ENCODE measurements at regions not wholly inside any gene's neighbourhood (a gene's known extent, or its start where the extent isn't known, plus 50 kb on each side); places are given as distances from the start of the nearest gene placed in this dataset.

DNA sequence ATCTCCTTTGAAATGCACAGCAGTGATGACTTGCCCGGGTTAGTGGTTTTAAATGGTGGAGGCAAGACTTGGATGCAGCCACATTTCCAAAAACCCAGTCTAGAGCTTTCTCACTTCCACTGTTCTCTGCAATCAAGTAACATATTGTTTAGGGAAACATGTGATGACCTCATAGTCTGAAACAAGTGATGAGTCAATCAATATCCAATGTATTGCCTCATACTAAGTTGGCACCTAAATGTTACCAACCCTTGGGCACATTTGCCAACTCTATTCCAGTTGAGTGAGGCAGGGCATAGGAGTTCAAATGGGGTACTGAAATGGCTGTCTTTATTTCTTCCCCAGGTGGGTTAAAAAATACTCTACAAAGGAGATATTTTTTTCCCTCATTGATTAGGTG lies 1105.4 kb downstream of the VRK1 start:
- H4K8ac ChIP-seq (ENCODE audit: low read depth in 2 of 2, low read length in 2 of 2) = no peak overlapping the region
- BruUV-seq (replicated peaks) = no TSS peak
- H3K27me3 ChIP-seq (ENCODE audit: control insufficient read depth, insufficient read depth, low read length) = no peaks in the 10 kb centered on the region
- no peaks in the 10 kb centered on the region for H3K79me1 ChIP-seq (ENCODE audit: low read depth in 1 of 2, low read length in 2 of 2)
- no peak overlapping the region for H3K18ac ChIP-seq (ENCODE audit: low read depth, low read length)
- H3K36me3 ChIP-seq (ENCODE audit: control insufficient read depth, insufficient read depth, low read length) = no peaks in the 10 kb centered on the region
- whole genome bisulfite sequencing, 2 experiments (ENCODE audit: extremely low coverage in 2 of 2, insufficient read length in 1 of 2) = no CpG with 5 or more reads among the region's 1 CpG
- no peak overlapping the region for H3K4me3 ChIP-seq (ENCODE audit: insufficient read depth, low read depth, low read length)
- DNase-seq = no peak
- no peak overlapping the region for H3K23ac ChIP-seq (ENCODE audit: low read depth, low read length)
- no peak overlapping the region for H2BK5ac ChIP-seq (ENCODE audit: low read depth, low read length, poor library complexity, severe bottlenecking)
- dilution Hi-C loops (cut with HindIII; ENCODE audit: low sequenced_read_pairs, unreplicated experiment) (no loop called here), in situ Hi-C loops (cut with MboI; ENCODE audit: low sequenced_read_pairs) (no loop called here), intact Hi-C loops (cut with micrococcal nuclease) (no loop called here)
- no peaks in the 10 kb centered on the region for H4K20me1 ChIP-seq (ENCODE audit: insufficient read depth, low read length)
- H3K4ac ChIP-seq (ENCODE audit: low read depth, low read length) = no peak overlapping the region
- H3K9me1 ChIP-seq (ENCODE audit: insufficient read depth, low read length) = no peaks in the 10 kb centered on the region
- H2AK5ac ChIP-seq (ENCODE audit: low read depth, low read length) = no peak overlapping the region
- no peak overlapping the region for H4K5ac ChIP-seq (ENCODE audit: low read depth, low read length)
- peaks cover 11% of the 10 kb centered on the region for H3K9me3 ChIP-seq (ENCODE audit: control insufficient read depth, insufficient read depth, low read length)
- no peak overlapping the region for H2BK120ac ChIP-seq (ENCODE audit: low read depth, low read length)
- H4K91ac ChIP-seq (ENCODE audit: insufficient read depth, low read depth, low read length) = no peak overlapping the region
- H3K27ac ChIP-seq (ENCODE audit: insufficient read depth, low read length) = no peak overlapping the region
- H3K9ac ChIP-seq (ENCODE audit: low read depth, low read length) = no peak overlapping the region
- CTCF ChIA-PET = no interaction called here
- no peak overlapping the region for H2BK20ac ChIP-seq (ENCODE audit: low read depth, low read length)
- H3K14ac ChIP-seq (replicated peaks; ENCODE audit: low read depth, low read length) = no peak overlapping the region
- no peak overlapping the region for H3K4me2 ChIP-seq (ENCODE audit: low read depth, low read length)
- H3K4me1 ChIP-seq (ENCODE audit: control insufficient read depth, insufficient read depth, low read length) = no peaks in the 10 kb centered on the region
- TF ChIP-seq MAFK (IDR thresholded peaks at IDR 0.05; ENCODE audit: low read depth, low read length) (no peak), NFE2L2 (IDR thresholded peaks at IDR 0.05; ENCODE audit: low read depth, low read length) (no peak), SMC3 (IDR thresholded peaks at IDR 0.05; ENCODE audit: low read depth, low read length) (no peak), MXI1 (IDR thresholded peaks at IDR 0.05; ENCODE audit: borderline replicate concordance, low read depth, low read length) (no peak), RFX5 (IDR thresholded peaks at IDR 0.05; ENCODE audit: low read depth, low read length) (no peak), CEBPB (IDR thresholded peaks at IDR 0.05; ENCODE audit: low read depth, low read length) (no peak), BHLHE40 (IDR thresholded peaks at IDR 0.05; ENCODE audit: low read depth, low read length) (no peak), MAZ (IDR thresholded peaks at IDR 0.05; ENCODE audit: borderline replicate concordance, low read depth, low read length) (no peak), FOS (IDR thresholded peaks at IDR 0.05; ENCODE audit: low read depth, low read length) (no peak), RAD21 (IDR thresholded peaks at IDR 0.05; ENCODE audit: low read length) (no peak), RCOR1 (IDR thresholded peaks at IDR 0.05; ENCODE audit: insufficient replicate concordance, low read length) (no peak)
- TF ChIP-seq, protein P1, sequence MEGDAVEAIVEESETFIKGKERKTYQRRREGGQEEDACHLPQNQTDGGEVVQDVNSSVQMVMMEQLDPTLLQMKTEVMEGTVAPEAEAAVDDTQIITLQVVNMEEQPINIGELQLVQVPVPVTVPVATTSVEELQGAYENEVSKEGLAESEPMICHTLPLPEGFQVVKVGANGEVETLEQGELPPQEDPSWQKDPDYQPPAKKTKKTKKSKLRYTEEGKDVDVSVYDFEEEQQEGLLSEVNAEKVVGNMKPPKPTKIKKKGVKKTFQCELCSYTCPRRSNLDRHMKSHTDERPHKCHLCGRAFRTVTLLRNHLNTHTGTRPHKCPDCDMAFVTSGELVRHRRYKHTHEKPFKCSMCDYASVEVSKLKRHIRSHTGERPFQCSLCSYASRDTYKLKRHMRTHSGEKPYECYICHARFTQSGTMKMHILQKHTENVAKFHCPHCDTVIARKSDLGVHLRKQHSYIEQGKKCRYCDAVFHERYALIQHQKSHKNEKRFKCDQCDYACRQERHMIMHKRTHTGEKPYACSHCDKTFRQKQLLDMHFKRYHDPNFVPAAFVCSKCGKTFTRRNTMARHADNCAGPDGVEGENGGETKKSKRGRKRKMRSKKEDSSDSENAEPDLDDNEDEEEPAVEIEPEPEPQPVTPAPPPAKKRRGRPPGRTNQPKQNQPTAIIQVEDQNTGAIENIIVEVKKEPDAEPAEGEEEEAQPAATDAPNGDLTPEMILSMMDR (conservative IDR thresholded peaks at IDR 0.05; ENCODE audit: low read depth, low read length) = no peak
- TF ChIP-seq, protein P2, sequence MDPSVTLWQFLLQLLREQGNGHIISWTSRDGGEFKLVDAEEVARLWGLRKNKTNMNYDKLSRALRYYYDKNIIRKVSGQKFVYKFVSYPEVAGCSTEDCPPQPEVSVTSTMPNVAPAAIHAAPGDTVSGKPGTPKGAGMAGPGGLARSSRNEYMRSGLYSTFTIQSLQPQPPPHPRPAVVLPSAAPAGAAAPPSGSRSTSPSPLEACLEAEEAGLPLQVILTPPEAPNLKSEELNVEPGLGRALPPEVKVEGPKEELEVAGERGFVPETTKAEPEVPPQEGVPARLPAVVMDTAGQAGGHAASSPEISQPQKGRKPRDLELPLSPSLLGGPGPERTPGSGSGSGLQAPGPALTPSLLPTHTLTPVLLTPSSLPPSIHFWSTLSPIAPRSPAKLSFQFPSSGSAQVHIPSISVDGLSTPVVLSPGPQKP (IDR thresholded peaks at IDR 0.05; ENCODE audit: borderline replicate concordance, low read depth, low read length) = no peak
- TF ChIP-seq, protein P3, sequence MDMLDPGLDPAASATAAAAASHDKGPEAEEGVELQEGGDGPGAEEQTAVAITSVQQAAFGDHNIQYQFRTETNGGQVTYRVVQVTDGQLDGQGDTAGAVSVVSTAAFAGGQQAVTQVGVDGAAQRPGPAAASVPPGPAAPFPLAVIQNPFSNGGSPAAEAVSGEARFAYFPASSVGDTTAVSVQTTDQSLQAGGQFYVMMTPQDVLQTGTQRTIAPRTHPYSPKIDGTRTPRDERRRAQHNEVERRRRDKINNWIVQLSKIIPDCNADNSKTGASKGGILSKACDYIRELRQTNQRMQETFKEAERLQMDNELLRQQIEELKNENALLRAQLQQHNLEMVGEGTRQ (IDR thresholded peaks at IDR 0.05; ENCODE audit: low read depth, low read length) = no peak
- POLR2A ChIA-PET (ENCODE audit: unreplicated experiment) = no interaction called here
- no peak overlapping the region for H2AK9ac ChIP-seq (replicated peaks; ENCODE audit: low read depth, low read length, poor library complexity)
- H2BK15ac ChIP-seq (ENCODE audit: low read depth, low read length) = no peak overlapping the region
- no peak overlapping the region for H2AFZ ChIP-seq (replicated peaks; ENCODE audit: low read length, poor library complexity)
- no peak overlapping the region for H3K56ac ChIP-seq (ENCODE audit: extremely low read depth, insufficient read depth, low read length)
- no peak for ATAC-seq (ENCODE audit: low read depth)

Measured in IMR-90 (cell line).